Activated CD8-positive, alpha-beta T cell treated with anti-CD3 and anti-CD28 coated beads for 36 hours (primary cell): ENCODE measurements at regions not wholly inside any gene's neighbourhood (a gene's known extent, or its start where the extent isn't known, plus 50 kb on each side); places are given as distances from the start of the nearest gene placed in this dataset.

ENCODE experiments used
- ATAC-seq: fragments of 200-7000 bp; cut with Tn5 transposase; one replicate; pipeline ENCODE4 v1.10.0; 2021; ENCODE audit warnings: mild to moderate bottlenecking, moderate library complexity
- CTCF ChIA-PET: fragments of 350-600 bp; sonication (Branson Sonifier 250); formaldehyde crosslinking; loops from one replicate; lab custom pipeline; 2021; ENCODE audit warnings: antibody characterized with exemption; lab: Charles Lee
- POLR2A ChIA-PET: fragments of 350-600 bp; sonication (Branson Sonifier 250); formaldehyde crosslinking; loops from one replicate; lab custom pipeline; 2021; ENCODE audit warnings: antibody characterized with exemption; lab: Charles Lee
- DNase-seq: peaks from one replicate; pipeline ENCODE4 v3.0.0-alpha.2; 2020
- H3K27ac Mint-ChIP-seq: one replicate; pipeline ENCODE4 v1.8.0; 2021; ENCODE audit warnings: mild to moderate bottlenecking, mixed read lengths
- H3K27me3 Mint-ChIP-seq: one replicate; pipeline ENCODE4 v1.8.0; 2021; ENCODE audit warnings: mixed read lengths
- H3K36me3 Mint-ChIP-seq: one replicate; pipeline ENCODE4 v1.8.0; 2021; ENCODE audit warnings: low read depth, mixed read lengths
- H3K4me1 Mint-ChIP-seq: one replicate; pipeline ENCODE4 v1.8.0; 2021; ENCODE audit warnings: low read depth, mixed read lengths
- H3K4me3 Mint-ChIP-seq: one replicate; pipeline ENCODE4 v1.8.0; 2021; ENCODE audit warnings: mild to moderate bottlenecking, moderate library complexity, mixed read lengths
- H3K9me3 Mint-ChIP-seq: one replicate; pipeline ENCODE4 v1.8.0; 2021; ENCODE audit warnings: mixed read lengths
- CTCF ChIP-seq: fragments of 200-600 bp; IDR thresholded peaks from one replicate; pipeline ENCODE4 v1.8.0; 2022; ENCODE audit warnings: antibody characterized with exemption, mild to moderate bottlenecking
- intact Hi-C: fragments of 100-400 bp; cut with micrococcal nuclease; formaldehyde crosslinking; loops from one replicate; pipeline ENCODE4 v1.10.0; 2022

- Mint-ChIP-seq H3K9me3 (no peaks in the 10 kb centered on the region), H3K4me1 (no peaks in the 10 kb centered on the region), H3K27ac (no peak overlapping the region), H3K27me3 (peaks cover 15% of the 10 kb centered on the region), H3K4me3 (no peak overlapping the region), H3K36me3 (no peaks in the 10 kb centered on the region)
- DNase-seq (no peak), ATAC-seq (no peak)
- intact Hi-C loops: no loop called here
- ChIA-PET POLR2A (no interaction called here), CTCF (no interaction called here)
- TF ChIP-seq CTCF: no peak
These were observed 214.4 kb upstream of the MVB12B start for GRCh38 chr9:126112135-126112720.

DNA sequence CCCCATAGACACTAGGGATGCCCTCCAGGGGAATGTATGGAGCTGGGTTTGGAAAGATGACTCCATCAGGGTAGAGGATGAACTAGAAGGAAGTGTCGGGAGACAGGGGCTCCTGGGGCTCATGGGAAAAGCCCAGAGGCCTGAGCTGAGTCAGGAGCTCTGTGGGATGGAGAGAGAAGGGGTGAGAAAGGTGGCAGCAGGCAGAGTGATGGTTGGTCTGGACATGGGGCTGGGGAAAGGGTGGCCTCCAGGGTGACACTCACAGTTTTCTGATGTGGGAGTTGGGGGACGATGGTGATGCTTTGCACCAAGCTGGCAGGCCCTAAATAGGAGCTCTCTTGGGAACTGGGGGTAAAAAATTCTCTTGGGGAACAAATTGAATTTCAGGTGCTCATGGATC lies 213.5 kb upstream of the MVB12B start:
- ChIA-PET CTCF (no interaction called here), POLR2A (interaction anchor here (0.6 kb wide), 1 partner anchor 72 kb away, joined by 3 read pairs; no protein-coding TSS in a partner anchor)
- no peak overlapping the region for H3K4me3 Mint-ChIP-seq
- intact Hi-C loops: no loop called here
- ATAC-seq (no peak), DNase-seq (no peak)
- H3K36me3 Mint-ChIP-seq: no peaks in the 10 kb centered on the region
- no peak overlapping the region for H3K27ac Mint-ChIP-seq
- no peaks in the 10 kb centered on the region for H3K9me3 Mint-ChIP-seq
- H3K27me3 Mint-ChIP-seq: peaks cover 12% of the 10 kb centered on the region
- TF ChIP-seq CTCF: no peak
- H3K4me1 Mint-ChIP-seq: no peaks in the 10 kb centered on the region

DNA sequence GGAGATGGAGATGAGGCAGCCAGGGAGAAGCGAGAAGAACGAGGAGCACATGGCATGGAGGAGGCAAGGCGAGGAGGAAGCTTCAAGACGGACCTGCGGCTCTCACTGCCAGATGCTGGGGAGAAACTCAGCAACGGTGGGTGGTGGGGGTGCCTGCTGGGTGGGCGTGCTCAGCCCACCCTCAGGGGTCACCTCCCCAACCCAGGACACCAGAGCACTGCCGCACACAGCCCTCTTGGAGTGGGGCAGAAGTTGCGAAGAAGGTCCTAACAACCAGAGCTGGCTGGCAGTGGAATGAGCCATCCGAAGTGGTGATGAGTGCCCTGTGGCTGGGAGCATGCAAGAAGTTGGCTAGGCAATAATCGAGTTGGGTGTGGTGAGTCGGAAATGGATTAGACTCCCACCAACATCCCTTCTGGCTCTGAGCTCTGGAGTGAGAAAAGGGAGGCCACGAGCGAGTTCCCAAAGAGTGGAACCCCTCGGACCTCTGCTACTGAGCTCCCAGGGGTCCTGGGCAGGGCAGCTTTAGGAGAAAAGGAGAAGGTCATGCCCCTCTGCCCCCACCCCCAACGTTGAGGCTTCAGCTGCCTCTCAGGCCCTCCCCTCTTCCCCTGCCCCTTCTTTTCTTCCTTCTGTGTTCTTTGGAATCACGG lies 212.7 kb upstream of the MVB12B start:
- no peaks in the 10 kb centered on the region for H3K36me3 Mint-ChIP-seq
- intact Hi-C loops: no loop called here
- ATAC-seq (no peak), DNase-seq (no peak)
- no peak overlapping the region for H3K4me3 Mint-ChIP-seq
- H3K4me1 Mint-ChIP-seq: no peaks in the 10 kb centered on the region
- POLR2A ChIA-PET: no interaction called here
- peaks cover 9% of the 10 kb centered on the region for H3K27me3 Mint-ChIP-seq
- CTCF ChIA-PET: no interaction called here
- no peak overlapping the region for H3K27ac Mint-ChIP-seq
- no peak for TF ChIP-seq CTCF
- no peaks in the 10 kb centered on the region for H3K9me3 Mint-ChIP-seq

DNA sequence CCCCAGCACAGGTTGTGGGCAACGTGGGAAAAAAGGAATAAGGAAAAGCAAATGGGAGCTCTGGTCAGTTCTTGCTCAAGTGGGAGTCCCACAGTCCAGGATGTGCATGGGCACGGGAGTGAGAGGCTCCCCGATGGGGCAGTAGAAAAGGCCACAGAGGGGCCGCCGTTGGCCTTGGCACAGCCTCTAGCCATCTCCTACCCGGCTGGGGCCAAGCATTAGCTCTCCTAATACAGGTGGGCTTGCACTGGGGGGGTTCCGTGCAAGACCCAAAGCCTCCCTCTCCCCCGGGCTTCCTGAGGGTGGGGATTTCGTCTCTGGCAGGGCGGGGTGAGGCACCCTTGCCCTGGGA lies 212.2 kb upstream of the MVB12B start:
- Mint-ChIP-seq H3K27ac (no peak overlapping the region), H3K27me3 (peaks cover 9% of the 10 kb centered on the region), H3K4me1 (no peaks in the 10 kb centered on the region), H3K9me3 (no peaks in the 10 kb centered on the region), H3K4me3 (no peak overlapping the region), H3K36me3 (no peaks in the 10 kb centered on the region)
- DNase-seq (no peak), ATAC-seq (no peak)
- ChIA-PET POLR2A (no interaction called here), CTCF (no interaction called here)
- intact Hi-C loops: no loop called here
- no peak for TF ChIP-seq CTCF

DNA sequence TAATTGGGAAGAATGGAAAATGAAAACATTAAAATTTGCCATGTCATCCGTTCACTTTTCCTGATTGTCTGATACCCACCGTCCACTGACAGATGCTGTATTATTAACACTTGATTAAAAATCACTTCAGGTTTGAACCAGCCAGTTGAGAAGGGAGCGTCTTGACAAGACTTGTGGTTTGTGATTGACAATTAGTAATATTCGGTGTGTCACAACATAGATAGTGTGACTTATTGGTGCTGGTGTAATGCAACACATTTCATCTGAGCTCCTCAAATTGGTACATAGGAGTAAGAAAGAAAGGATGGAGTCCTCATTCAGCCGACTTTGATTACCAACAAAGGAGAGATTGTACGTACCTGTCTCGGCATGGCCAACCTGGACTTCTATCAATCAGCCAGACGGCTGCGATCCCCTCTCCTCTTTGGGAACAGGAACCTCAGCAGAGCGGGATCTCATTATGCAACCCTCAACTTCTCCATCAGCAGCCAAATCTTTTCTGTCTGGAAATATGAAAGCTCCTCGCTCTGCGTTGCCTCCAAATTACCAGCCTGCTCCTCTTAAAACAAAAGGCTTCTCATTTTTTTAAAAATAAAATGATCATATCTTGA lies 211.7 kb upstream of the MVB12B start:
- no peaks in the 10 kb centered on the region for H3K9me3 Mint-ChIP-seq
- DNase-seq: no peak
- no peak for TF ChIP-seq CTCF
- peaks cover 9% of the 10 kb centered on the region for H3K27me3 Mint-ChIP-seq
- ATAC-seq: no peak
- no peaks in the 10 kb centered on the region for H3K36me3 Mint-ChIP-seq
- ChIA-PET POLR2A (no interaction called here), CTCF (no interaction called here)
- H3K27ac Mint-ChIP-seq: no peak overlapping the region
- H3K4me3 Mint-ChIP-seq: no peak overlapping the region
- H3K4me1 Mint-ChIP-seq: no peaks in the 10 kb centered on the region
- intact Hi-C loops: no loop called here
